ENCODE measurements at regions not wholly inside any gene's neighbourhood (a gene's known extent, or its start where the extent isn't known, plus 50 kb on each side); places are given as distances from the start of the nearest gene placed in this dataset.

DNA sequence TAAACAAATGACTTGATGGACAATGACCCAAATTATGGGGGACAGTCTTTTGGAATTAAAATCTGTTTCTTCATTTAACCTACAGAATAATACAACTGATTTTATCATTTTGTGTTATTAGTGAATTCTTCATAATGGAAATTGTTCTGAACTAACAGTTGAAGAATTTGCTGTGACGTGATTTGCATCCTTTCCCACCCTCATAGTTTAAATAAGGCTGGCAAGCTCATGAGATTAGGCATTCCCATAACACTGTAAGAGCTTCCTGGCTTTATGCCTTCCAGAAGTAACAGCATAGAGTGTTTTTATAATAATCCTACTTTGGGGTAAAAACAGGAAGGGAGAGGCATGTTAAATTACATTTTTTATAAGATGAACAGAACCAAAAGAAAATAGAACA lies 95.7 kb downstream of the ATP6V1G3 start:
- TF ChIP-seq CTCF (conservative IDR thresholded peaks at IDR 0.05; ENCODE audit: control insufficient read depth, insufficient read depth, low read depth, low read length), result no peak
- H3K4me3 ChIP-seq (ENCODE audit: control insufficient read depth, low read depth, low read length), result no peak overlapping the region
- peak; percentile 49 for DNase-seq (ENCODE audit: low read depth)

GRCh38 chr1:198443365-198444233 lies 96.9 kb downstream of the ATP6V1G3 start:
- TF ChIP-seq CTCF (conservative IDR thresholded peaks at IDR 0.05; ENCODE audit: control insufficient read depth, insufficient read depth, low read depth, low read length), result no peak
- H3K4me3 ChIP-seq (ENCODE audit: control insufficient read depth, low read depth, low read length), result no peak overlapping the region
- peak; percentile 97 for DNase-seq (ENCODE audit: low read depth)

GRCh38 chr1:198440842-198441241 lies 99.6 kb downstream of the ATP6V1G3 start:
- DNase-seq (ENCODE audit: low read depth), result no peak
- TF ChIP-seq CTCF (conservative IDR thresholded peaks at IDR 0.05; ENCODE audit: control insufficient read depth, insufficient read depth, low read depth, low read length), result no peak
- H3K4me3 ChIP-seq (ENCODE audit: control insufficient read depth, low read depth, low read length), result no peak overlapping the region

GRCh38 chr1:198437332-198437731 lies 103.1 kb downstream of the ATP6V1G3 start:
- no peak for TF ChIP-seq CTCF (conservative IDR thresholded peaks at IDR 0.05; ENCODE audit: control insufficient read depth, insufficient read depth, low read depth, low read length)
- DNase-seq (ENCODE audit: low read depth), result peak; percentile 49
- no peak overlapping the region for H3K4me3 ChIP-seq (ENCODE audit: control insufficient read depth, low read depth, low read length)

GRCh38 chr1:198436276-198436675 lies 104.2 kb downstream of the ATP6V1G3 start:
- H3K4me3 ChIP-seq (ENCODE audit: control insufficient read depth, low read depth, low read length), result no peak overlapping the region

GRCh38 chr1:198435056-198435455 lies 105.4 kb downstream of the ATP6V1G3 start:
- TF ChIP-seq CTCF (conservative IDR thresholded peaks at IDR 0.05; ENCODE audit: control insufficient read depth, insufficient read depth, low read depth, low read length), result no peak
- DNase-seq (ENCODE audit: low read depth), result no peak
- no peak overlapping the region for H3K4me3 ChIP-seq (ENCODE audit: control insufficient read depth, low read depth, low read length)

More at GRCh38 chr1:198436276-198436675, 104.2 kb downstream of the ATP6V1G3 start:
- no peak for DNase-seq (ENCODE audit: low read depth)
- TF ChIP-seq CTCF (conservative IDR thresholded peaks at IDR 0.05; ENCODE audit: control insufficient read depth, insufficient read depth, low read depth, low read length), result no peak
